NT2/D1 (cell line): ENCODE measurements at regions not wholly inside any gene's neighbourhood (a gene's known extent, or its start where the extent isn't known, plus 50 kb on each side); places are given as distances from the start of the nearest gene placed in this dataset.

Experiments used
- YY1 ChIP-seq: IDR thresholded peaks from 2 replicates; pipeline ENCODE4 v1.6.1; 2011; ENCODE audit not compliant: insufficient read length, insufficient read depth
- ZNF274 ChIP-seq: IDR thresholded peaks from 2 replicates; pipeline ENCODE4 v1.6.1; 2011; ENCODE audit warnings: mild to moderate bottlenecking, low read depth, low read length

DNA sequence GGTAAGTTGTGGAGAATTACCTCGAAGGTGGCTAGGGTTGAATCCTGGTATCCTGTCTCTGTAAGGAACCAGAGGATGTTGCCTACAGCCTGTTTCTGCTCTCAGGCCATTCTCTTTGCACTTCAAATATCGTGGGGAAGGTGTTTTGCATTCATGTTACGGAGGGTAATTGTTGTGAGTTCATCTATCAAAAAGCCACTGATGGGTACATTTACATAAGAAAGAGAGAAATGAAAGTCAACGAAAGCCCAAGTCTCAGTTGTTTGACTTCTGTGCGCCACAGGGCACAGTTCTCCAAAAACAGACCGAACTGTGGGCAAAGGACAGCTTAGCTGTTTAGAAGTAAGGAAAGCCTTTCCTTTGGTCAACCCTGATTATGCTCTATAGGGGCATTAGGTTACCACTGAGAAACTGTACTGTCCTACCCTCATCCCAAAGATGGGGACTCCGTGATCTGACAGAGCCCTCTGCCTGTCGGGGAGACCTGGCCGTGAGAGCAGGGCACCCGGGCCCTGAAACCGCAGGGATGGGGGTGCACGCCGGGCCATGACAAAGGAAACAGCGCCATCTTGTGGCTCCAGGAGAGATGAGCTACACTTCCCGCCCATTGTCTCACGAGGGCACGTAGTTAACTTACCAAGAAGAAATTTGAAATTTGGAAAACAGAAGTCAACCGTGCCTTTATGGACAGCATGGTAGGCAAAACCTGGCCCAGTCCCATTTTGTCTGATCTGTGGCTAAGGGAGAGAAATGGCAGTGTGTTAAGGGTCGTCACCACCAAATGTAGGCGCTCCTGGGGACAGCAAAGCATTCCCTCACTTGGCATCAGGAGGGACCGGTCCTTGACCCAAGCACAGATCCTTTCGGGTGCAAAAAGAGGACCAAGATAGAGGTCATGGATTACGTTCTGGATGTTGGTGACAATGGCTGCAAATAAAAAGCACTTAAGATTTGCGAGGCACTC is 74.5 kb upstream of the DYNLRB2 start:
- TF ChIP-seq YY1 (no peak), ZNF274 (no peak)
